Panc1 (cell line): ENCODE measurements at regions not wholly inside any gene's neighbourhood (a gene's known extent, or its start where the extent isn't known, plus 50 kb on each side); places are given as distances from the start of the nearest gene placed in this dataset.

Experiments
- ATAC-seq: fragments of 200-7000 bp; cut with Tn5 transposase; 2 replicates; pipeline ENCODE4 v1.9.1; 2020; ENCODE audit warnings: mild to moderate bottlenecking, moderate library complexity
- BruUV-seq: library from RNA; stranded (reverse); fragments of 400-500 nt; replicated peaks from 2 replicates; lab custom pipeline; 2021; lab: Mats Ljungman, UMichigan
- CTCF ChIA-PET: fragments of 300-600 bp; sonication (Branson Sonifier 250); formaldehyde crosslinking; loops from one replicate; lab custom pipeline; 2022; ENCODE audit warnings: antibody characterized with exemption; lab: Charles Lee
- POLR2A ChIA-PET: fragments of 300-600 bp; sonication (Branson Sonifier 250); formaldehyde crosslinking; loops from one replicate; lab custom pipeline; 2022; ENCODE audit warnings: antibody characterized with exemption; lab: Charles Lee
- DNase-seq: peaks from one replicate; pipeline ENCODE4 v3.0.0-alpha.2; 2010; ENCODE audit warnings: low read depth, low spot score
- H3K27ac ChIP-seq: 2 replicates; pipeline ENCODE4 v1.5.1; 2011; ENCODE audit warnings: mild to moderate bottlenecking, low read length, inconsistent platforms
- H3K27me3 ChIP-seq: fragments of 200-500 bp; sonication (Bioruptor generic); 2 replicates; pipeline ENCODE4 v1.6.0; 2014; ENCODE audit warnings: low read length, inconsistent platforms; ENCODE audit not compliant: control insufficient read depth, insufficient read depth
- H3K36me3 ChIP-seq: fragments of 200-500 bp; sonication (Bioruptor generic); 2 replicates; pipeline ENCODE4 v1.5.1; 2014; ENCODE audit warnings: inconsistent platforms, mild to moderate bottlenecking, low read length, moderate library complexity; ENCODE audit not compliant: control insufficient read depth, insufficient read depth
- H3K4me1 ChIP-seq: 2 replicates; pipeline ENCODE4 v1.5.1; 2011; ENCODE audit warnings: inconsistent platforms, mild to moderate bottlenecking, low read length, moderate library complexity; ENCODE audit not compliant: control insufficient read depth, insufficient read depth
- H3K4me3 ChIP-seq, 2 experiments: 2 replicates each; pipeline ENCODE4 v1.5.1; 2011 to 2012; ENCODE audit warnings: low read depth in 2 of 2, low read length in 2 of 2, mild to moderate bottlenecking in 2 of 2, inconsistent platforms in 1 of 2, moderate library complexity in 1 of 2
- H3K9me3 ChIP-seq: fragments of 200-500 bp; sonication (Bioruptor generic); 2 replicates; pipeline ENCODE4 v1.5.1; 2014; ENCODE audit warnings: low read depth, mild to moderate bottlenecking, inconsistent platforms, low read length, moderate library complexity; ENCODE audit not compliant: control insufficient read depth, insufficient read depth
- POLR2AphosphoS5 ChIP-seq: IDR thresholded peaks from 2 replicates; pipeline ENCODE4 v1.6.1; 2012; ENCODE audit warnings: mild to moderate bottlenecking, low read depth, low read length, moderate library complexity
- SIN3A ChIP-seq: IDR thresholded peaks from 2 replicates; pipeline ENCODE4 v1.6.1; 2012; ENCODE audit warnings: low read depth, mild to moderate bottlenecking, low read length, moderate library complexity, borderline replicate concordance; ENCODE audit not compliant: insufficient read depth
- TCF7L2 ChIP-seq: IDR thresholded peaks from 2 replicates; pipeline ENCODE4 v1.6.1; 2011; ENCODE audit warnings: mild to moderate bottlenecking, low read depth, low read length, inconsistent platforms
- in situ Hi-C: cut with HindIII; loops from 2 replicates; pipeline ENCODE4 v1.10.0; 2016; ENCODE audit warnings: low sequenced_read_pairs, low pct_unique_long_range_greater_than_20kb
- intact Hi-C: fragments of 100-400 bp; cut with micrococcal nuclease; formaldehyde crosslinking; loops from one replicate; pipeline ENCODE4 v1.10.0; 2022; ENCODE audit not compliant: unreplicated experiment
- TF ChIP-seq, protein P1 (sequence below), 2 experiments: IDR thresholded peaks; 2 replicates each; pipeline ENCODE4 v1.6.1; 2011 to 2012; ENCODE audit warnings: low read depth in 2 of 2, control low read depth in 1 of 2, low read length in 1 of 2, mild to moderate bottlenecking in 1 of 2, moderate library complexity in 1 of 2; ENCODE audit not compliant: insufficient read depth in 1 of 2
- TF ChIP-seq, protein P2 (sequence below): fragments of 450-650 bp; IDR thresholded peaks from 2 replicates; pipeline ENCODE4 v1.5.1; 2017; ENCODE audit warnings: mild to moderate bottlenecking

DNA sequence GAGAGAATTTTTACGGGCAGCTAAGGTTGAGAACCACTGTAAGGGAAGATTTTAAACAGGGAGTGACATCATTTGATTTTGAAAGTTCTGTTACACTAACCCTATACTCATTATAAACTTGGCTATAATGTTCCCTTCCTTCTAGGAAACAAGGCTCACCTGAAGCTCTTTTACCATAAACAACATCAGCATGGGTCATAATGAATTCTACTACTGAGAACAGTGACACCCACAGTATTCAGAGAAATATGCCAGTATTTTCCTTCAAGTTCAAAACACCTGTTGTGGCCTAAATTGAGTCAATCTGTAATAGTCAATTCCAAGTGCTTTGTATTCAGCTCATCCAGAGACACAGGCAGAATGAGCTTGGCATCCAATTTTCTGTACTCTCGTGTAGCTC lies 175.3 kb upstream of the STT3B start:
- Histone ChIP-seq H3K4me3 (no peak overlapping the region), H3K9me3 (no peaks in the 10 kb centered on the region), H3K4me1 (no peaks in the 10 kb centered on the region), H3K27me3 (no peaks in the 10 kb centered on the region), H3K36me3 (no peaks in the 10 kb centered on the region), H3K27ac (no peak overlapping the region)
- CTCF ChIA-PET, result no interaction called here
- no peak for DNase-seq
- in situ Hi-C loops, result no loop called here
- no peak for ATAC-seq
- no peak for TF ChIP-seq TCF7L2
- TF ChIP-seq, protein P1, sequence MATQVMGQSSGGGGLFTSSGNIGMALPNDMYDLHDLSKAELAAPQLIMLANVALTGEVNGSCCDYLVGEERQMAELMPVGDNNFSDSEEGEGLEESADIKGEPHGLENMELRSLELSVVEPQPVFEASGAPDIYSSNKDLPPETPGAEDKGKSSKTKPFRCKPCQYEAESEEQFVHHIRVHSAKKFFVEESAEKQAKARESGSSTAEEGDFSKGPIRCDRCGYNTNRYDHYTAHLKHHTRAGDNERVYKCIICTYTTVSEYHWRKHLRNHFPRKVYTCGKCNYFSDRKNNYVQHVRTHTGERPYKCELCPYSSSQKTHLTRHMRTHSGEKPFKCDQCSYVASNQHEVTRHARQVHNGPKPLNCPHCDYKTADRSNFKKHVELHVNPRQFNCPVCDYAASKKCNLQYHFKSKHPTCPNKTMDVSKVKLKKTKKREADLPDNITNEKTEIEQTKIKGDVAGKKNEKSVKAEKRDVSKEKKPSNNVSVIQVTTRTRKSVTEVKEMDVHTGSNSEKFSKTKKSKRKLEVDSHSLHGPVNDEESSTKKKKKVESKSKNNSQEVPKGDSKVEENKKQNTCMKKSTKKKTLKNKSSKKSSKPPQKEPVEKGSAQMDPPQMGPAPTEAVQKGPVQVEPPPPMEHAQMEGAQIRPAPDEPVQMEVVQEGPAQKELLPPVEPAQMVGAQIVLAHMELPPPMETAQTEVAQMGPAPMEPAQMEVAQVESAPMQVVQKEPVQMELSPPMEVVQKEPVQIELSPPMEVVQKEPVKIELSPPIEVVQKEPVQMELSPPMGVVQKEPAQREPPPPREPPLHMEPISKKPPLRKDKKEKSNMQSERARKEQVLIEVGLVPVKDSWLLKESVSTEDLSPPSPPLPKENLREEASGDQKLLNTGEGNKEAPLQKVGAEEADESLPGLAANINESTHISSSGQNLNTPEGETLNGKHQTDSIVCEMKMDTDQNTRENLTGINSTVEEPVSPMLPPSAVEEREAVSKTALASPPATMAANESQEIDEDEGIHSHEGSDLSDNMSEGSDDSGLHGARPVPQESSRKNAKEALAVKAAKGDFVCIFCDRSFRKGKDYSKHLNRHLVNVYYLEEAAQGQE (IDR thresholded peaks at IDR 0.05; ENCODE audit: insufficient read depth in 1 of 2, low read depth in 2 of 2, low read length in 1 of 2), result no peak
- no peak for TF ChIP-seq SIN3A
- TF ChIP-seq, protein P2, sequence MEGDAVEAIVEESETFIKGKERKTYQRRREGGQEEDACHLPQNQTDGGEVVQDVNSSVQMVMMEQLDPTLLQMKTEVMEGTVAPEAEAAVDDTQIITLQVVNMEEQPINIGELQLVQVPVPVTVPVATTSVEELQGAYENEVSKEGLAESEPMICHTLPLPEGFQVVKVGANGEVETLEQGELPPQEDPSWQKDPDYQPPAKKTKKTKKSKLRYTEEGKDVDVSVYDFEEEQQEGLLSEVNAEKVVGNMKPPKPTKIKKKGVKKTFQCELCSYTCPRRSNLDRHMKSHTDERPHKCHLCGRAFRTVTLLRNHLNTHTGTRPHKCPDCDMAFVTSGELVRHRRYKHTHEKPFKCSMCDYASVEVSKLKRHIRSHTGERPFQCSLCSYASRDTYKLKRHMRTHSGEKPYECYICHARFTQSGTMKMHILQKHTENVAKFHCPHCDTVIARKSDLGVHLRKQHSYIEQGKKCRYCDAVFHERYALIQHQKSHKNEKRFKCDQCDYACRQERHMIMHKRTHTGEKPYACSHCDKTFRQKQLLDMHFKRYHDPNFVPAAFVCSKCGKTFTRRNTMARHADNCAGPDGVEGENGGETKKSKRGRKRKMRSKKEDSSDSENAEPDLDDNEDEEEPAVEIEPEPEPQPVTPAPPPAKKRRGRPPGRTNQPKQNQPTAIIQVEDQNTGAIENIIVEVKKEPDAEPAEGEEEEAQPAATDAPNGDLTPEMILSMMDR, result no peak
- TF ChIP-seq POLR2AphosphoS5, result no peak
- POLR2A ChIA-PET, result interaction anchor here (0.7 kb wide), 1 partner anchor 36 kb away, joined by 3 read pairs; no protein-coding TSS in a partner anchor
- intact Hi-C loops, result no loop called here
- no TSS peak for BruUV-seq

DNA sequence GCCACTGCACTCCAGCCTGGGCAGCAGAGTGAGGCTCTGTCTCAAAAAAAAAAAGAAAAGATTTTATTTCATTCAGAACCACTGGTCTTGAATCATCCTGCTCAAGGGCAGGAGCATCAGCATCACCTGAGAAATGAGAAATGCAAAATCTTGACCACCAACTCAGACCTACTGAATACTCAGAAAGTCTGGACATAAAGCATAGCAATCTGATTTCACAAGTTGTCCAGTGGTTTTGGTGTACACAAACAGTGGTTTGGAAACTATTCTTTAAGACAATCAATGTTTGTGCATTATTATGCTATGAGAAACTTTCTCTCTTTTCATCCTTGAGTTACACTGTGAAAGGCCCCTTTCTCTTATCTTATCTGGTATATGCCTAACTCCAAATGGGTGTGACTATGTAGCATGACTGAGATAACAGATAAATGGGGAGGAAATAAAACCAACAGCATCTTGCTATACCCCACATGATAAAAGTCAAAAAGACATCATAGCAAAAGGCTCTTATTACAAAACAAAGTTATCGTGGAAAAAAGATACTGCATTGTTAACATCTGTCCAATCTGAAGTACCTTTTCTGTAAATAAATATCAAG lies 174.2 kb upstream of the STT3B start:
- no peak overlapping the region for H3K4me3 ChIP-seq
- no peak for DNase-seq
- no TSS peak for BruUV-seq
- H3K36me3 ChIP-seq, result no peaks in the 10 kb centered on the region
- no peaks in the 10 kb centered on the region for H3K9me3 ChIP-seq
- TF ChIP-seq TCF7L2 (no peak), SIN3A (no peak), POLR2AphosphoS5 (no peak)
- TF ChIP-seq, protein P1 (IDR thresholded peaks at IDR 0.05; ENCODE audit: insufficient read depth in 1 of 2, low read depth in 2 of 2, low read length in 1 of 2), result no peak
- TF ChIP-seq, protein P2, result no peak
- ChIA-PET POLR2A (no interaction called here), CTCF (no interaction called here)
- in situ Hi-C loops, result no loop called here
- H3K4me1 ChIP-seq, result no peaks in the 10 kb centered on the region
- H3K27ac ChIP-seq, result no peak overlapping the region
- ATAC-seq, result no peak
- intact Hi-C loops, result no loop called here
- no peaks in the 10 kb centered on the region for H3K27me3 ChIP-seq
